Activated CD8-positive, alpha-beta memory T cell treated with anti-CD3 and anti-CD28 coated beads, Interleukin-2, amount 10 ng/mL, durations not matched to agents 7 days and 5 days (primary cell): ENCODE measurements at regions not wholly inside any gene's neighbourhood (a gene's known extent, or its start where the extent isn't known, plus 50 kb on each side); places are given as distances from the start of the nearest gene placed in this dataset.
A peak's percentile ranks its signal among the peaks of the same experiment; 100 is the strongest.
"Not testable (repeated sequence)": the region's sequence is repeated elsewhere in the genome, so short reads cannot be mapped to it uniquely, and the experiment has no call there.

Source experiments
- ATAC-seq: fragments of 150-1000 bp; cut with Tn5 transposase; one replicate; pipeline ENCODE4 v1.10.0; 2021; ENCODE audit warnings: moderate library complexity
- CTCF ChIA-PET: fragments of 350-600 bp; sonication (Branson Sonifier 250); formaldehyde crosslinking; loops from one replicate; lab custom pipeline; 2021; ENCODE audit warnings: antibody characterized with exemption; lab: Charles Lee
- DNase-seq: peaks from one replicate; pipeline ENCODE4 v3.0.0-alpha.2; 2020
- H3K27ac Mint-ChIP-seq: one replicate; pipeline ENCODE4 v1.8.0; 2021; ENCODE audit warnings: mild to moderate bottlenecking, mixed read lengths
- H3K27me3 Mint-ChIP-seq: one replicate; pipeline ENCODE4 v1.8.0; 2021; ENCODE audit warnings: mixed read lengths
- H3K36me3 Mint-ChIP-seq: one replicate; pipeline ENCODE4 v1.8.0; 2021; ENCODE audit warnings: mild to moderate bottlenecking, mixed read lengths
- H3K4me1 Mint-ChIP-seq: one replicate; pipeline ENCODE4 v1.8.0; 2021; ENCODE audit warnings: mixed read lengths
- H3K4me3 Mint-ChIP-seq: one replicate; pipeline ENCODE4 v1.8.0; 2021; ENCODE audit warnings: mild to moderate bottlenecking, moderate library complexity, mixed read lengths
- H3K9me3 Mint-ChIP-seq: one replicate; pipeline ENCODE4 v1.8.0; 2022; ENCODE audit warnings: low read depth, mixed read lengths

DNA sequence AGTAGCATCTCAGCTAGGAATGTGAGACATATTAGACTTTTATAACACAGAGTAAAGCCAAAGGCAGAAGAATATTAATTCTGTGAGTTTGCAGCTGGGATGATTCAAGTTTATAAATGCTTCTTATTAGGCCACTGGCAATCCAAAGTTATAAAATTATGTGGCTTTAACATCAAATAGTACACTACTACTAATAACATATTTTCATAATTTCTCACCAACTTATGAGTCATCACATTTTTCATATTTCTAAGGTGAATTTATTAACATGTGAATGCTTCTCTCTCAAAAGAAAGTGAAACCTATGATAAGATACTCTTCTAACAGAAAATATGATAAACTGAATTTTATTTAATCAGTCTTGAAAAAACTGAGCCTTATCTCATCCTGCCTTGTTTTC is 1348.2 kb upstream of the ALCAM start:
- no peak for ATAC-seq
- no peak for DNase-seq
- Mint-ChIP-seq H3K4me3 (no peak overlapping the region), H3K27ac (no peak overlapping the region), H3K27me3 (no peaks in the 10 kb centered on the region), H3K36me3 (no peaks in the 10 kb centered on the region), H3K9me3 (peaks cover 6% of the 10 kb centered on the region), H3K4me1 (no peaks in the 10 kb centered on the region)
- CTCF ChIA-PET = no interaction called here

GRCh38 chr3:104031598-104031997 is 1335.1 kb upstream of the ALCAM start:
- CTCF ChIA-PET = no interaction called here
- Mint-ChIP-seq H3K27me3 (no peaks in the 10 kb centered on the region), H3K27ac (no peak overlapping the region), H3K9me3 (no peaks in the 10 kb centered on the region), H3K4me3 (no peak overlapping the region), H3K36me3 (no peaks in the 10 kb centered on the region), H3K4me1 (no peaks in the 10 kb centered on the region)
- DNase-seq (no peak), ATAC-seq (no peak)

DNA sequence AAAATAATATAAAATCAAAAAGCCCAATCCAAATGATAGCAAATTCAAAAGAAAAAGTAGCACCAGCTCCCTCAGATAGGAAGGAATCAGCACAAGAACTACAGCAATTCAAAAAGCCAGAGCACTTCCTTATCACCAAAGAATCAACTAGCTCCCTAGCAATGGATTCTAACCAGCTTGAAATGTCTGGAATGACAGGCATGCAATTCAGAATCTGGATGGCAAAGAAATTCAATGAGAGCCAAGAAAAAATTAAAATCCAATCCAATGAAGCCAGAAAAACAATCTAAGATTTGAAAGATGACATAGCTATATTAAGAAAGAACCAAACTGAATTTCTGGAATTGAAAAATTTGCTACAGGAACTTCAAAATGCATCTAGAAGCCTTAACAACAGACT is 1334.4 kb upstream of the ALCAM start:
- CTCF ChIA-PET = no interaction called here
- ATAC-seq = no peak
- no peaks in the 10 kb centered on the region for H3K9me3 Mint-ChIP-seq

DNA sequence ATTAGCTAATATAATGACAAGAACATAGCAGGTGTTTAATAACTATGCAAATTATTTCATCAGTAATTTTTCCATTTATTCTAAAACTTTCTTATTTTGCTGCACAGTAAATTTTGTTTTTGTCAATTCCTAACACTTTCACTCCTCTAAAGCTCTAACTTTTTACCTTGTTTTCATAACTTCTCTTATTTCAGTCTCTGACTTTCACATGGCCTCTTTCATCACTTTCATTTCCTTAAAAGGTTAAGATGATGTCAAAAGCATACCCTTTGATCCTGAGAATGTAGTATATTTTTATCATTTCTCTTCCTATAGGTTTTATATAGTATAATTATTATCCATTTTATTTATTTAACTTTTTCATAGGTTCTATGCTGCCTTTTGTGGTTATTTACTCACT is 1325.8 kb upstream of the ALCAM start:
- CTCF ChIA-PET = no interaction called here
- Mint-ChIP-seq H3K27me3 (no peaks in the 10 kb centered on the region), H3K9me3 (no peaks in the 10 kb centered on the region), H3K36me3 (no peaks in the 10 kb centered on the region), H3K27ac (no peak overlapping the region), H3K4me1 (no peaks in the 10 kb centered on the region), H3K4me3 (no peak overlapping the region)
- DNase-seq (no peak), ATAC-seq (no peak)

More for the DNA sequence above, 1334.4 kb upstream of the ALCAM start:
- DNase-seq = no peak
- Mint-ChIP-seq H3K4me3 (no peak overlapping the region), H3K4me1 (no peaks in the 10 kb centered on the region), H3K27me3 (no peaks in the 10 kb centered on the region), H3K27ac (no peak overlapping the region), H3K36me3 (no peaks in the 10 kb centered on the region)

GRCh38 chr3:104043001-104043543 is 1323.6 kb upstream of the ALCAM start:
- H3K36me3 Mint-ChIP-seq, H3K4me3 Mint-ChIP-seq, H3K27me3 Mint-ChIP-seq, ATAC-seq, H3K4me1 Mint-ChIP-seq, CTCF ChIA-PET, H3K27ac Mint-ChIP-seq, DNase-seq, H3K9me3 Mint-ChIP-seq: not testable (repeated sequence)

- peaks cover 2% of the 10 kb centered on the region for H3K9me3 Mint-ChIP-seq
- no peak overlapping the region for H3K4me3 Mint-ChIP-seq
- H3K27ac Mint-ChIP-seq = no peak overlapping the region
- no peak for ATAC-seq
- no peaks in the 10 kb centered on the region for H3K36me3 Mint-ChIP-seq
- no peak for DNase-seq
- no peaks in the 10 kb centered on the region for H3K27me3 Mint-ChIP-seq
- no peaks in the 10 kb centered on the region for H3K4me1 Mint-ChIP-seq
- CTCF ChIA-PET = no interaction called here
Measured at GRCh38 chr3:104044002-104044401, 1322.7 kb upstream of the ALCAM start.

DNA sequence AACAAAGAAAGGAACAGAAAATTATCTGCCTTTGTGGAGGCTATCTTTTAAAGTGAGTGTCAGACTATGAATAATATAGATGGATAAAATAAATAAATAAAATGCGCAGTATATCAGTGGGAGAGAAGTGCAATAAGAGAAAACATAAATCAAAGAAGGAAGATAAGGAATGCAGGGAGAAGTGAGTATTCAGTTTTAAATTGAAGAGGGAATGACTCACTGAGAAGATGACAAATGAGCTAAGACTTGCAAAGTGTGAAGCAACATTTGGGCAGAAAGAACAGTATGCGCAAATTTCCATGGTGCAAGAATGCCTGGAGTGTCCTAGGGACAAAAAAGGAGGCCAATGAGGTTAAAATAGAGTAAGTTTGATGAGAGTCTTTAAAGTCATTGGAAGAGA is 1300.1 kb upstream of the ALCAM start:
- Mint-ChIP-seq H3K27me3 (no peaks in the 10 kb centered on the region), H3K4me3 (no peak overlapping the region)

DNA sequence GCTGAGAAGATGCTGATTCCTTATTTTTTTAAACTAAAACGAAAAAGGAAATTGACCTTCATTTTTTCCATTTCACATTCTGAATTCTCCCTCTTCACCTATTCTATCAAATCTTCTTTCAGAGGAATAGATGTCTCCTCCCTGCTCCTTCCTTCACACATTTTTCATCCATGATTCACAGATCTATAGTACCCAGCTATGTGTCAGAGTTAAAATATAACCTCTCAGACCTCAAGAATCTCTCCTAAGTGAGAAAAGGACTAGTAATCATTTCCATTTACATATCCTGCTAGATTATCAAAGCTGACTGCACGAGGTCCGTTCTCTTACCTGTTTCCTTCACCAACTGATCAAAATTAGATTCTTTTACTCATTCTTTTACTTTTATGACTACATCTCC is 1297.6 kb upstream of the ALCAM start:
- CTCF ChIA-PET = no interaction called here
- no peaks in the 10 kb centered on the region for H3K9me3 Mint-ChIP-seq
- H3K27me3 Mint-ChIP-seq = no peaks in the 10 kb centered on the region
- DNase-seq (no peak), ATAC-seq (no peak)
- H3K4me3 Mint-ChIP-seq = no peak overlapping the region
- no peaks in the 10 kb centered on the region for H3K4me1 Mint-ChIP-seq
- no peaks in the 10 kb centered on the region for H3K36me3 Mint-ChIP-seq
- no peak overlapping the region for H3K27ac Mint-ChIP-seq

More for the DNA sequence above, 1300.1 kb upstream of the ALCAM start:
- no peaks in the 10 kb centered on the region for H3K9me3 Mint-ChIP-seq
- ATAC-seq (no peak), DNase-seq (no peak)
- CTCF ChIA-PET = no interaction called here
- no peaks in the 10 kb centered on the region for H3K4me1 Mint-ChIP-seq
- no peaks in the 10 kb centered on the region for H3K36me3 Mint-ChIP-seq
- H3K27ac Mint-ChIP-seq = no peak overlapping the region

DNA sequence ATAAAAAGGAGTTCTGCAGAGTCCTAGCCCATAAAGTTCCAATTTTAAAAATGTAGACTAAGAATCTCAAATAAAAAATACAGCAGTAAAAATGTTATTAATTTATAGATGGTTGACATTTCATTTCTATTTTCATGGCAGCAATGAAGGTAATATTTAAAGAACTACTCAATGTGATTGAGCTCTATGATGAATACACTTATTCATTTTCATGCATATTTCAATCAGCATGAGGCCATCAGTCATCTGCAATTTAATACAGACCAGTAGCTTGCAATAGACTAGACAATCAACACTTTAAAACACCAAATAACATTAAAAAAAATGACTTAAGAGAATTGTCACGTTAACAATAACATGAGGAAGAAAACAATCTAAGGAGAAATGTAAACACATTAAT is 1295.8 kb upstream of the ALCAM start:
- CTCF ChIA-PET = no interaction called here
- no peaks in the 10 kb centered on the region for H3K4me1 Mint-ChIP-seq
- no peaks in the 10 kb centered on the region for H3K36me3 Mint-ChIP-seq
- ATAC-seq (no peak), DNase-seq (no peak)
- no peaks in the 10 kb centered on the region for H3K27me3 Mint-ChIP-seq
- H3K27ac Mint-ChIP-seq = no peak overlapping the region
- no peaks in the 10 kb centered on the region for H3K9me3 Mint-ChIP-seq
- H3K4me3 Mint-ChIP-seq = no peak overlapping the region

DNA sequence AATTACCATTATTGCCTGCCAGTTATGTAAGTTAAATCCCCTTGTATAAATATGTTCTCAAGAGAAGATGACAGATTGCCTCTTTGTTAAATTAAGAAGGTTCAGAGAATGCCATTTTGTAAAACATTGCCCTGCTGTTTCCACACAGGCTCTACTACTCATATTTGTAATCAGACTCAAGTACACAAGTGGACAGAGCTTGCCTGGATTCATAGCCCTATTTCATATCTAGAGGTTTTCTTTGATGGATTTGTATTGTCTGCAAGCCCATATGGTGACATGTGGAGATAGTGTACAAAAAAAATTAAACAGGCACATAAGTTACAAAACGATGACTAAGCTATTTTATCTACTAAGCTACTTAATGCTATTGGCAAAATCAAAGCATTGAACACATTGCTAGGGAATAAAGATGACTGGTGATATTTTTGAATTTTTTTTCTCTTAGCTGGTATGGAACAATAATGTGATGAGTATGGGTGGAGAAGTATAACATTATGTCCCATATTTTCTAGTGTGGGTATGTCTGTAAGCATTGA is 1286.6 kb upstream of the ALCAM start:
- ATAC-seq (no peak), DNase-seq (no peak)
- CTCF ChIA-PET = no interaction called here
- H3K4me3 Mint-ChIP-seq = no peak overlapping the region
- H3K27ac Mint-ChIP-seq = no peak overlapping the region
- H3K4me1 Mint-ChIP-seq = no peaks in the 10 kb centered on the region
- no peaks in the 10 kb centered on the region for H3K36me3 Mint-ChIP-seq
- no peaks in the 10 kb centered on the region for H3K27me3 Mint-ChIP-seq
- H3K9me3 Mint-ChIP-seq = peaks cover 3% of the 10 kb centered on the region

DNA sequence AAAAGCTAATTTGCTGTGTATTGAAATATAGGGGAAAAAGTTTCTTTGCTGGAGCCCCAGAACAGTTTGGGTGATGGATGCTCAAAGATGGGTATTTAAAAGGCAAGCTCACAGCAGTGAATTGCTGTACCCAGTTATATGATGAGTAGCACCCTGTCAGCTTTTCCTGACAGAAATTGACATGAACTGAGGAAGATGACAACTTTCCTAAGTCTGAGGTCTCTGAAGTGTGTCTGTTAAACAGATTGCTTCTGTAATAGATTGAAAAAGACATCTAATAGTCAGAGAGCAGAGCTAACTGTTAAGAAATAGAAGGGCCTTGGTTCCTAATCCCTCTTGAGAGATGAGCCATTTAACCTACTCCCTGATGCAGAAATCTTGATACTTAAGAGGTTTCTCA is 1278.0 kb upstream of the ALCAM start:
- CTCF ChIA-PET = no interaction called here
- DNase-seq (no peak), ATAC-seq (no peak)
- Mint-ChIP-seq H3K27ac (no peak overlapping the region), H3K36me3 (no peaks in the 10 kb centered on the region), H3K4me3 (no peak overlapping the region), H3K27me3 (no peaks in the 10 kb centered on the region), H3K4me1 (no peaks in the 10 kb centered on the region), H3K9me3 (peaks cover 6% of the 10 kb centered on the region)

DNA sequence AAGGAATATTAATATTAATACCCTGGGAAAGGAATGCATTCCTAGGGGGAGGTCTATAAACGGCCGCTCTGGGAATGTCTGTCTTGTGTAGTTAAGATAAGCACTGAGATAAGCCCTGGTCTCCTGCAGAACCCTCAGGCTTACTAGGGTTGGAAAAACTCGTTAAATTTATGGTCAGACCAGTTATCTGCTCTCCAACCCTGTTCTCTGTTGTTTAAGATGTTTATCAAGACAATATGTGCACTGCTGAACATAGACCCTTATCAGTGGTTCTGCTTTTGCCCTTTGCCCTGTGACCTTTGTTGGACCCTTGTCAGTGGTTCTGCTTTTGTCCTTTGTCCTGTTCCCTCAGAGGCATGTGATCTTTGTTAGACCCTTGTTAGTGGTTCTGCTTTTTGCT is 1276.7 kb upstream of the ALCAM start:
- ATAC-seq, H3K4me3 Mint-ChIP-seq, H3K27ac Mint-ChIP-seq, H3K27me3 Mint-ChIP-seq, H3K9me3 Mint-ChIP-seq, DNase-seq, H3K4me1 Mint-ChIP-seq, CTCF ChIA-PET, H3K36me3 Mint-ChIP-seq: not testable (repeated sequence)

DNA sequence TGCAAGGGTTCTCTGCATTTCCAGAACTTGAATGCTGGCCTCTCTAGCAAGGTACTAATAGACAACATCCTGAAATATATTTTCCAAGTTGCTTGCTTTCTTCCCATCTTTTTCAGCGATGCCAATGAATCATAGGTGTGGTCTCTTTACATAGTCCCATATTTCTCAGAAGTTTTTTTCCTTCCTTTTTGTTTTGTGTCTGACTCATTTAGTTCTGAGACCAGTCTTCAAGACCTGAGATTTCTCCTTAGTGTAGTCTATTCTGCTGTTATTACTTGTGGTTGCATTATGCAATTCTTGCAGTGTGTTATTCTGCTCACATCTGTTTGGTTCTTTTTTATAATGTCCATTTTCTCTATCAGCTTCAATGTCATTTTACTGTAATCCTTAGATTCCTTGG is 1265.0 kb upstream of the ALCAM start:
- Mint-ChIP-seq H3K4me1 (no peaks in the 10 kb centered on the region), H3K36me3 (no peaks in the 10 kb centered on the region), H3K9me3 (no peaks in the 10 kb centered on the region), H3K4me3 (no peak overlapping the region), H3K27ac (no peak overlapping the region), H3K27me3 (no peaks in the 10 kb centered on the region)
- CTCF ChIA-PET = no interaction called here
- DNase-seq (no peak), ATAC-seq (no peak)

GRCh38 chr3:104102386-104102785 is 1264.3 kb upstream of the ALCAM start:
- Mint-ChIP-seq H3K9me3 (no peaks in the 10 kb centered on the region), H3K4me3 (no peak overlapping the region), H3K36me3 (no peaks in the 10 kb centered on the region), H3K27me3 (no peaks in the 10 kb centered on the region), H3K4me1 (no peaks in the 10 kb centered on the region), H3K27ac (no peak overlapping the region)
- ATAC-seq (peak; percentile 55), DNase-seq (no peak)
- CTCF ChIA-PET = no interaction called here

DNA sequence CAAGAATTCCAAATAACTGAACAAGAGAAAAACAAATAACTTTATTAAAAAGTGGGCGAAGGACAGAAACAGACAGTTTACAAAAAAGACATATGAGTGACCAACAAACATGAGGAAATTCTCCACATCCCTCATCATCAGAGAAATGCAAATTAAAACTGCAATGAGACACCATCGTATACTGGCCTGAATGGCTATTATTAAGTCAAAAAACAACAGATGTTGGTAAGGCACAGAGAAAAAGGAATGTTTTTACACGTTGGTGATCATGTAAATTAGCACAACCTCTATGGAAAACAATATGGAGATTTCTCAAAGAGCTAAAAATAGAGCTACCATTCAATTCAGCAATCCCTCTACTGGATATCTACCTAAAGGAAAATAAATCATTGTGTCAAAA is 1260.4 kb upstream of the ALCAM start:
- H3K4me3 Mint-ChIP-seq = no peak overlapping the region
- no peaks in the 10 kb centered on the region for H3K4me1 Mint-ChIP-seq
- H3K27ac Mint-ChIP-seq = no peak overlapping the region
- H3K9me3 Mint-ChIP-seq = no peaks in the 10 kb centered on the region
- CTCF ChIA-PET = no interaction called here
- H3K36me3 Mint-ChIP-seq = no peaks in the 10 kb centered on the region
- H3K27me3 Mint-ChIP-seq = no peaks in the 10 kb centered on the region
- no peak for ATAC-seq
- no peak for DNase-seq
